B cell (primary cell): ENCODE measurements at regions not wholly inside any gene's neighbourhood (a gene's known extent, or its start where the extent isn't known, plus 50 kb on each side); places are given as distances from the start of the nearest gene placed in this dataset.

Source experiments
- CTCF ChIP-seq: fragments of 200-600 bp; IDR thresholded peaks from one replicate; pipeline ENCODE4 v1.8.0; 2022; ENCODE audit warnings: antibody characterized with exemption, mild to moderate bottlenecking
- EZH2 ChIP-seq: IDR thresholded peaks from 2 replicates; pipeline ENCODE4 v1.6.1; 2012; ENCODE audit warnings: borderline replicate concordance, low read depth, mild to moderate bottlenecking, moderate library complexity, low read length; ENCODE audit not compliant: insufficient read depth, poor library complexity, severe bottlenecking

- TF ChIP-seq CTCF (no peak), EZH2 (no peak)
These were observed 221.5 kb downstream of the PCDH7 start for GRCh38 chr4:30941641-30942040.
